HG03378 (cell line): ENCODE measurements at regions not wholly inside any gene's neighbourhood (a gene's known extent, or its start where the extent isn't known, plus 50 kb on each side); places are given as distances from the start of the nearest gene placed in this dataset.

ENCODE experiments used
- ATAC-seq: cut with Tn5 transposase; IDR thresholded peaks from one replicate; pipeline ENCODE4 v1.9.1; 2021; ENCODE audit warnings: mild to moderate bottlenecking, moderate library complexity; ENCODE audit not compliant: unreplicated experiment

DNA sequence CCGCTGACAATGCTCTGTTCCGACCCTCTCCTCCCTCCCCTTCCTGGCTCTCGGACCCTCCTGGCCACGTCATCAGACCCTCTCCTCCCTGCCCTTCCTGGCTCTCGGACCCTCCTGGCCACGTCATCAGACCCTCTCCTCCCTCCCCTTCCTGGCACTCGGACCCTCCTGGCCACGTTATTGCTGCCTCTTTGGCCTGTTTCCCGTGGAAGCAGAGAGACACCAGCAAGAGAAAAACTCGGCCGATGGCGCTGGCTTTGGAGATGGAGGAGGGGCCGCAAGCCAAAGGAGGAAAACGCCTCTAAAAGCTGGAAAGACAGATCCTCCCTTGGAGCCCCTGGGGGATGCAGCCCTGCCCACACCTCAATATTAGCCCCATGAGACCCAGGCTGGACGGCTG, 463.3 kb downstream of the BRD1 start:
- no peak for ATAC-seq

DNA sequence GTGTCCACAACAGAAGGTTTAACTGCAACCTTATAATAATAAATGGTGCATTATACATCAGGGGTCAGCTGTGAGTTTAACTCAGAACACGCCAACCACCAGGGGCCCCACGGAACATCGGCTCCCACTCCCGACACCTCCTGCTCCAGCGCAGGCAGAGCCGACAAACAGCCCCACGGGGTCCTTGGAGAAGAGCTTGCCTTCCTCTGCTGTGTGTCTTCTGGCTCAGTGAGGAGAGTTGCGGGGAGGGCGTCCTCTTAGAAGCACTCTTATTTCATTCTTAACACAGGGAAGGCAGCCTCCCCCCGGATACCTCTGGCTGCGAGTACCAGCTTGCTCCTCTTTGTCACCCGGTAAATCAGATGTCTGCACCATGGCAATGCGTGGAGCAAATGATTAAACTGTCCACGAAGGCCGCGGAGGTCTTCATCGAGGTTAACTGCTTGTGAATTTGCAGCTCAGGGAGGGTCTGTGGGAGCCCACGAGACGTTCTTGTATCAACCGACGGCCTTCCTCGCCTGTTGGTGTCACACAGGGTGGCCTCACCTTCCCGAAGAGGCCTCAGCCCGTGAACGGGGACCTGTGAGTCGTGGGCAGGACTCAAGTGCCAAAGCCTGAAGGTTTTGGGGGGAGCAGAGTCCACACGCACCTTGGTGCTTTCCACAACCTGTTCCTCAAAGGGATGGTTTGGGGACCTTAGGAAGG, 464.0 kb downstream of the BRD1 start:
- ATAC-seq = no peak

DNA sequence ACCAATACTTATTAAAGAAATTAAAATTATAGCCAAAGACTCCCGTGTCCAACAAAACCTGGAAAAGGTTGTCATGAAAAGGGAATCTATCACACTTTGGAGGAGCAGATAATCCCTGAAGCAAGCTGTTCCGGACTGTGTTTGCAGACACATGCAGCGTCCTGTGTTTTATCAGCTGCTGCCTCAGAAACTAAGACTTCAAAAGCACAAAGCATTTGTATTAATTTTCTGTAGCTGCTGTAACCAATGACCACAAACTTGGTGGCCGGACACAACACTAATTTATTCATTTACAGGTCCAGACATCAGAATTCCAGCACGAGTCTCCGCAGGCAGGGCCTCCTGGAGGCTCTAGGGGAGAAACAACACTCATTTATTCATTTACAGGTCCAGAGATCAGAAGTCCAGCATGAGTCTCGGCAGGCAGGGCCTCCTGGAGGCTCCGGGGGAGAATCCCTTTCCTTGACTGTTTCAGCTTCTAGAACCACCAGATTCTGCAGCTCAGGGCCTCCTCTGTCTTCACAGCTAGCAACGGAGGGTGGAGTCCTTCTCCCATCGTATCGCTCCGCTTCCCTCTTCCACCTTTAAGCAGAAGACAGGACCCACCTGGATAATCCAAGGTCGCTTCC, 465.3 kb downstream of the BRD1 start:
- ATAC-seq = no peak

DNA sequence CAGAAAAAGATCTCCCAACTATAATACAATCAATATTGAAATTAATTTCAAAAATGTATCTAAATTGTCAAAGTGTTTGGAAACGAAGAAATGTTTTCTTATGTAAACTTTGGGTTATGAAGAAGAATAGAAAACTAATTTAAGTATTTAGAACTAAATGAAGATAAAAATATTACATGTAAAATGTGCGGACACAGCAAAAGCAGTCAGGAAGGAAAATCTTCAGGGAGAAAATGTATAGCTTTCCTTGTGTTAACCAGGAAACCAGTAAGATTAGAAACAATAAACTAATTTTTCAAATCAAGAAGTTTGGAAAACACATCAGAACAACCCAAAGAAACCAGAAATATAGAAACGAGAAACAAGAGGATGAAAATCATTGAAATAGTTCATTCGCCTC, 466.5 kb downstream of the BRD1 start:
- ATAC-seq = no peak

DNA sequence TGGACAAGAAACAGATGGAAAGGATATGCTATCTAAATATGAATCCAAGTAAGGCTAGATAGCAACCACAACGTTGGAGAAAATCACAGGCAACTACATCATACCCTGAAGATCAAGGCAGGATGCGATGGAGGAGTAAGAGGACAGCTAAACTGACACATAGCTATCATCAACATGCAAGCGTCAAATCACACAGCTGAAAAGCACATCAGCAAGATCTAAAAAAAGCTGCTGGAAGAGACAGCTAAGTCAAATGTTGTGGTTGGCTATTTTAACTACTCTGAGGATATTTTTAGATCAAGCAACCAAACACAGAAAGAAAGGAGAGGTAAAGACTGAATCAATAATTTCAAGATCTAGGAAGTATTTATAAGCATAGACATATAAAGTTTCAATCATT, 466.9 kb downstream of the BRD1 start:
- ATAC-seq = no peak

DNA sequence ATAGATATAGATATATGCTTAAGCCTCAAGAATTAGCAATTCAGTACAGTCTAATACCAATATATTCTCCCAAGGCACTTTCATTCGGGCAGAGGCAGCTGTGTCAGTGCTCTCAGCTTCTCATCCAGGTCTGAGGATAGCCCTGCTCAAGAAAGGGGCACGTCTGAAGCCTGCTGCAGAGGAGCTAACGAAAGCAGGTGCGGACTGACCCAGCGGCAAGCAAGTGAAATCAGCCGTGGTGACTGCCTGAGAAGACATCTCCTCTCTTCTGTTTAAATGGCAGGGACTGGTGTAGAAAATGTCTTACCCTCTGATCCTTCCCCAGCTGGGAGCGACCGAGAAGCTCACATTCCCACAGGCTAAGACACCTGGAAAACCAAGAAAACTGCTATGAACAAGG, 468.6 kb downstream of the BRD1 start:
- ATAC-seq = no peak

DNA sequence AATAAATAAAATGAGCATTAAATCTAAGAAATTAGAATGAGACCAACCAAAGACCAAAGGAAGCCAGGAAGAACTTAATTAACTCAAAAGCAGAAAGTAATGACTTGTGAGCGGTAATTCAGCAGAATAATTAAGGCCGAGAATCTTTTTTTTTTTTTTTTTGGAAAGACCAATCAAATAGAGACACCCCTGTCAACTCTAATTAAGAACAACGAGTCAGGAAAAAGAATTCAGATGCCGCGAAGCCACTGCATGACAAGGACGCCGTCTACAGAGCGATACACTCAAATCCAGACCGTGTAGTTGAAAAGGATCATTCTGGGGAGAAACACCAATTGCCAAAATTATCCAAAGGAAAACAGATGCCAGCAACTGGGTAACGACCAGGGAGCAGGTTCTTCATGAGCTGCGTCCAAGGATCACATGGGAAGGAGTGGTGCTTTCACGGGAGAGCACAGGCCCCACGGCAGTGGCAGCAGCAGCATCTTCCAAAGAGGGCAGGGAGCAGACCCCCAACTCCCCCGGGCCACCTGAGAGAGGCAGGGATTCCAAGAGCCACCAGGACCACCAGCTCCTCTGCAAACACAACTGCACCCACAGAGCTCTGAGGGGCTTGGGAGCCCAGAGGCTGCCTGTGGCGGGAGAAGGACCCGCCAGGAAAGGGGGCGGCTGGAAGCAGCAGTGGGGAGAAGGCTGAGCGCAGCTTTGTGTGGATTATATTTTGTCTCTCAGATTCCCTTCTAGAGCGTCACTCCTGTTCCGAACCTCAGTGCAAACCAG, 469.8 kb downstream of the BRD1 start:
- no peak for ATAC-seq

DNA sequence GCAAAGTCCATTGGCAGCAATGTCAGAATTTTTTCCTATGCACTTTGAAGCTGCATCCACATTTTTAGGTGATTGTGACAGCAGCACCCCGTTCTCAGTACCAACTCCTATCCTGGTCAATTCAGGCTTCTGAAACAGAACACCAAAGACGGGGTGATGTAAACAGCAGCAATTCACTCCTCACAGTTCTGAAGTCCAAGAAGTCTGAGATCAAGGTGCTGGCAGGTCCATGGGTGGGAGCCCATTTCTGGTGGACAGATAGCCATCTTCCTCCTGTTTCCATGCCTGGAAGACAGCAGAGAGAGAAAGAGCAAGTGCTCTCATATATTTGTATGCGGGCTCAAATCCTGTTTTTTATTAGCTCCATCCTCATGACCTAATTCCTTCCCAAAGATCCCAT, 471.2 kb downstream of the BRD1 start:
- ATAC-seq = no peak

DNA sequence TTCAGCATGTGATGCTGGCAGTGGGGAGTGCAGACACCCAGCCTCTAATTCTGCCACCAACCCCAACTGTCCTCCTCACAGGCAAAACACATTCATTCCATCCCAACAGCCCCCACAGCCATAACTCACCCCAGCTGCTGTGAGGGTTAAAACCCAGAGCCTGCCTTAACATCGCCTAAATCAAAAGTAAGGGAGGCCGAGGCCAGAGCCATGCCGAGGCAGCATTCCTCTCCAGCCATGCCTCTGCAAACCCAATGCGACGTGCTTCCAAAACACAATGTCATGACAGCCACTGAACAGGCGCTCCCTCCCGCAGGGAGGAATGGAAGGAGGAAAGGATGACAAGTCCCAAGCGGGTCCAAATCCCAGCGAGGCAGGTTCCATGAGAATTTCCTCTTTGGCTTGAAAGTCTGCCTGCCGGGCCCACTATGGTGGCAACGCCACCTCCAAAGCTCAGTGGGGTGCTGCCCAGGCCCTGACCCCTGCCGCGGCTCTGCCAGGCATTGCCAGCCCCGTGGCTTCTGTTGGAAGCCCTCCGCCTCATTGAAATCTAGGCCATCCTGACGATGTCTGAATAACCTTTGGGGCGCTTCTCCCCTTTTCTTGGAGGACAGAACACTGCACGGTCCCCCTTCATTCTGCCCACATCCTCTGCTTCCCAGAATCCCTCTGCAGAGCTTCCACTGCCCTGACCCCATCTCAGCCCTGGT, 472.3 kb downstream of the BRD1 start:
- no peak for ATAC-seq

DNA sequence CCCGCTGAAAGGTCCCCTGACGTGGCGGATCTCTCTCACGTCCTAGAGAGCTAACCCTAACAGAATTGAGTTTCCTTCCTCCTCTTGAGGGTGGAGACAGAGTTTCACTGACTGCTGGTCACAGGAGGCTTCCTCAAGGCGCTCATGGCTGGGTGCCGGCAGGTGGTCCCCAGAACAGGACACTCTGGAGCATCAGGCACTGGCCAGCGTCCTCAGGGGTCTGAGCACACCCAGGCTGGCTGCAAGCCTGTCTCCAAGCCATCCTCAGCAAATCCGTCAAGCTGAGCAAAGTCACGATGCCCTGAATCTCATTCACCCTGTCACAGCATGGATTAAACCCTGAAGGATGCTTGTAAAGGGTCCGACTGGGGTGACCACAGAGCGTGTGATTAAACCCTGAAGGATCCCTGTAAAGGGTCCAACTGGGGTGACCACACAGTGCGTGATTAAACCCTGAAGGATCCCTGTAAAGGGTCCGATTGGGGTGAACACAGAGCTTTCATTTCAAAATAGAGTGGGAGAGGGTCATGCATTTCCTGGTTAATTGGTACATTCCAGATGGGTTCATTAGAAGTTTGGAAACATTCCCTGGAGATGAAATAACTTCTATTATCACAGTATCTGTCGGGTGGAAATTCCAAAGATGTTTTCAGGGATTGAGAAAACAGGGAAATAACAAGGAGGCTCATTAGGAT, 473.0 kb downstream of the BRD1 start:
- no peak for ATAC-seq

DNA sequence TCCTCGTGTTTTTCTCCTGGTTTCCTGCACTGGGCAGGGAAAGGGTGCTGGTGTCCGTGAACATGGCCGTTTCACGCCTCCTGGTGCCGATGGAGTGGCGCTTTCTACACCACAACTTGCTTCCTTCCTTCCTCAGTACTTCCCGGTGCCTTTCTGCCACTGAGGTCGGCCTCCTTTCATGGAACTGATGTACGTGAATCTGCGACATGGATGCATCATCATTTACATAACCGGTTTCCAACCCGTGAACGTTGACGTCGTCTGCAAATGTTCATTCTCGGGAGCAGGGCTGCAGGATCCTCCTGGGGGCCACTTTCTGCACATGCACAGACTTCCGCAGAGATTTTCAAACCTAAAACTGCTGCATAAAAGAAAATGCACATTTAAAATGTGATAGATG, 474.4 kb downstream of the BRD1 start:
- no peak for ATAC-seq

DNA sequence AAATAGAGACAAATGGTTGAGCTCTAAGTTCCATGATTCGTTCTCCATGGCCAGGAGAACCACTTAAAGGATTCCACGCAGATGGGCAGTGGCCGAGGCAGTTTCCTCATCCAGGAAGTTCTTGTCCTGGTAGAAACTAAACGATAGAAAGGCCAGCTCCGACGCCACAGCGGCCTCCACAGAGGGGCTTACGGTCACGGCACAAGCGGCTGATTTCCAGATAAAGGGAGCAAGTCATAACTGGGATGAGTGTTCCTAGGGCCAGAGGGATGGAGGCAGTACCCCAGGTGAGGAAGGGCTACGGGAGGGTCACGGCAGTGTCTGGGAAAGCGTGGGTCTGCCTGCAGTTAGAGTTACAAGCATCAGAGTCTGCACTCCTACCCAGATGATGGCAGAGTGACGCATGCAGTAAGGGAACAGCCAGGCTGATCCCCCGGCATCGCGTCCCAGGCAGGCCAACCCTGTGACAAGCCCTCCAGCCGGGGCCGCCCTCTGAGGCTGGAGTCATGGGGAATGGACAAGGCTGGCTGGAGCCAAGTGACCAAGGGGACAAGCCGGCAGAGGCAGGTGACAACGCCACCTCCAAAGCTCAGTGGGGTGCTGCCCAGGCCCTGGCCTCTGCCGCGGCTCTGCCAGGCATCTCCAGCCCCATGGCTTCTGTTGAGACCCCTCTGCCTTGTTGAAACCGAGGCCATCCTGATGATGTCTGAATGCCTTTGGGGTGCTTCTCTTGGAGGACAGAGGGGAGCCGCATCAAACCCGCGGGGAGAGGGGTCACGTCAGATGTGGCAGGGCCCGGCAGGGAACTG, 475.1 kb downstream of the BRD1 start:
- no peak for ATAC-seq

DNA sequence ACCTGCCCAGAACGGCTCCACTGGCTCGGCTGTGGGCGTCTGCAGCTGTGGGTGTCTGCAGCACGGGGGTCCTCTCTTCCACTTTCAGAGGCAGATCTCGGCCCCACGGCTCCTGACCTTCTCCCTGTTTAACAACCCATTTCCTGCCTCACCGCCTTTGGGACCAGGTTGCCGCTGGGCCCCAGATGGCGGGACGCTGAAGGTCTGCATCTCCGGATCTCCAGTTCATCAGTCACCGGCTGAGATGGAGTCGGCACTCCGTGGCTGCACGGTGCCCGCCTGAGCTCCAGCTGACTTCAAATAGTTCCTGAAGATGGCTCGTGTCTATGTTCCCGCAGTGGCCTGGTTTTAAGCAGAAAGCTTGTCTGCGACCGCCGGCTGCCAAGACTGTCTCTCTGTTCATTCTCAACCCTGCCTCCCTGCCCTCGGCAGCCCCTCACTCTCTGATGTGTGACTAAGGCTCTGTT, 475.9 kb downstream of the BRD1 start:
- ATAC-seq = no peak

DNA sequence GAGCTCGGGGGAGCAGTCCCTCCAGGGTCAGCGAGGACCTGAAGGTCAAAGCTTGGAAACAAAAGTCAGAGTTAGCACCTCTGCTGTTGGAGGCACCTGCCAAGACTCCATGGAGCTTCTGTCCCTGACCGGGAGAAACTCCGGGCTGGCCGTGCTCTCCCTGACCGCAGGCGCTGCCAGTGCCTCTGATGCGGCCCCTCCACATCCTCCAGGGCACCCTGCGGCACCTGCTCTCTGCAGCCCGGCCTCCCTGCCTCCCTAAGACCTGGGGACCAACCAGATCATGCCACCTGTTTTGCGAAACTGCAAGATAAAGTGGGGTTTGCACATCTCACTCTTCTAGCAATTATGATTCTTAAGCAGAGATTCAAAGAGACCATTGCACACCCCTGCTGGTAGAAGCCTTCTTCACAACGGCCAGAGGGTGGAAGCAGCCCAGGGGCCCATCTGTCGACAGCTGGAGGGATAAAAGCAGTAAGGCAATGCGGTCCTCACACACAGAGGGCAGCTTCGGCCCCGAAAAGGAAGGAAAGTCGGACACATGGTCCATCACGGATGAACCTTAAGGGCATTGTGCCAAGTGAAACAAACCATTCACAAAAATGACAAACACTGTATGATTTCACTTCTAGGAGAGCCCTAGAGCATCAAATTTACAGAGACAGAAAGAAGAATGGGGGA, 477.1 kb downstream of the BRD1 start:
- no peak for ATAC-seq

DNA sequence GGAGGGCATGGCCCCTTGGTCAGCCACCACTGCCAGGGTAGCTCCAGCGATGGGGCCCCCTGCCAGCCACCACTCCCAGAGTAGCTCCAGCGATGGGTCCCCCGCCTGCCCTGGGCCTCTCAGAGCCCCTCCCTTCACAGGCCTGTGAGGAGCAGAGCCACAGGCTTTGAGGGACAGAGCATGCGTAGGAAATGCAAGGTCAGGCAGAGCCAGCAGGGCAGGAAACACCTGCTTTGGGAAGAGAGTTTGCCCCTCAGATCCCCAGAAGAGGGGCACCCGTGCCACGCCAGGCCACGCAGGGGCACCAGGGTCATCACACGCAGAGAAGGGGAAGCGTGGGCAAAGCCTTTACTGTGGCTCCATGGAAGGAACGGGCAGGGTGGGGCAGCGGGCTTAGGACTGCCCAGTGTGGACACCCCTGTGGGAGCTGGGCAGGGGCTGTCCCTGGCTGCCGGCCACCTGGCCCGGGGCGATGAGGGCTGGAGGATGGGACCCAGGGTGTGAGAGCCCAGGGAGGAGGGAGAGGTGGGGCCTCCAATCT, 477.8 kb downstream of the BRD1 start:
- no peak for ATAC-seq

DNA sequence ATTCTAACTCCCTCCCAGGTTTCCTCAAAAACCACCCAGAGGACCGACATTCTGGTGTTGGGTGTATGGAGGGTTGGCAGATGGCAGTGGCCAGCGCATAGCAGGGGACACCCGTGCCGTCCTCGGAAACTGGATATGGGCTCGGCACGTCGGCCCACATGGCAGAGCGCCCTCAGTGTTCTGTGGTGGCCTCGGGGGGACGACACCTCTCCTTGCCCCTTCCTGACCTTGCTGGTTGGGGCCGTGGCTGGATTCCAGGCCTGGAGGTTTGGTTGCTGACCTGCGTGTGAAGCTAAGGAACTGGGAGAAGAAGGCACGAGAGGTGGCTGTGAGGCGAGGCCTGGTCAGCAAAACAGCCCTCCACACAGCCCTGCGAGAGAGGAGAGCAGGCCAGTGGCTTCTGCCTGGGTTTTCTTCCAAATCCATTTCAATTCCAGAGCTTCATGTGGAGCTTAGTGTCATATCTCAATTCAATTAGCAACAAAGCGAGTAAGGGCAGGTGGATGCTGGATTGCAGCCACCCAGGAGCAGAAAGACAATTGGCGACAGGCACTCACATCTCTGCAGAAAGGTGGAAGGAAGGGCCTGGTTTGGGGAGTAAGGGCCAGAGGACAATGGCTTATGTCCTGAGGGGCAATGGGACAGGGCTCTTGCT, 478.4 kb downstream of the BRD1 start:
- ATAC-seq = no peak

DNA sequence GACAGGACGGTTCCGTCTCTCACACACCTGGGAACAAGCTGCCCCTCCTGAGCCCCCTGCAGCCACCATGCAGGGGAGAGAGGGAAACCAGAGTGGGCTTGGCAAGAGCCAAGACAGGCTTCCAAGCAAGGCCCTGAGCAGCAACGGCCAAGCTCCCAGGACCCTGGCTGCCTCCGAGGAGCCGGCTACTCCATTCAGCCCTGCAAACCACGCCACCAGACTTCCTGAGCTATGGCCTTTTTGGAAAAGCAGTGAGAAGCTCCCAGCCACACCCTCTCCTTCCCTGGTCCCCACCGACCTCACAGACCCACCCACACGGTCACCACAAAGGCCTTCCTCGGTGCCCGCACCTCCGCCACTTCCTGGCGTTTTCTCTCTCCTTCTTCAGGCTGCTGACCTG, 479.0 kb downstream of the BRD1 start:
- no peak for ATAC-seq

DNA sequence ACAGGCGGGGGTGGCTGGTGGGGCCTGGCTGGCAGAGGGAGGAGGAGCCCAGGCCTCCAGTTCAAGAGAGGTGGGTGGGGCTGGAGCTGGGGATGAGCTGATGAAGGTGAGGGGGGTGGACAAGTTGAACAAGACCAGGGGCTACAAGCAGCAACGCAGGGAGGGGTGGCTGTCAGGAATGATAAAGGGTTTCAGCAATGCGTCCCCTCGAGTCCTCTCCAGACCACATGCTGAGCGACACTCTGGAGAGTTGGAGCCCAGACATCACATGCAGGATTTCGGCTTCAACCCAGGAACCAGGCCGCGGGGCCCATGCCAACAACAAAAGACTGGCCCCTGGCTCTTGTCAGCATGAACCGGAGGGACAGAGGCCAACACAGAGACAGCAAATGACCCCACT, 480.3 kb downstream of the BRD1 start:
- ATAC-seq = no peak

DNA sequence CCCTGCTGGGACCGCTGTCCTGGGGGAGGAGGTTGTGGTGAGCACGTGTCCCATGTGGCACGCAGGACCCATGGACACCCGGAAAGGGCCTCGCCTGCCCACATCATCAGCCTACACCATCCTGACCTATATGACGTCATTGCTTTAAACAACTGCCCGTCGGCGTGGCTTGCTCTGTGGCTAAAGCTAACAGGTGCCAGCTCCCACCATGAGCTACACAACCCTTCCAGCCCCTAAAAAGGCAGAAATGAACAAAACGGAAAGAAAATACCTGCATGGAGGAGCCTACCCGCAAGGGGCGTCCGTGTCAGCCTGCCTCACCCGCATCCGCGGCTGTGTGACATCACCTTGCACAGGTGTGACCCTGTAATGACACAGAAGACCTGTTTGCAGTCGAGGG, 481.8 kb downstream of the BRD1 start:
- ATAC-seq = no peak
